ENCODE measurements at regions not wholly inside any gene's neighbourhood (a gene's known extent, or its start where the extent isn't known, plus 50 kb on each side); places are given as distances from the start of the nearest gene placed in this dataset.

DNA sequence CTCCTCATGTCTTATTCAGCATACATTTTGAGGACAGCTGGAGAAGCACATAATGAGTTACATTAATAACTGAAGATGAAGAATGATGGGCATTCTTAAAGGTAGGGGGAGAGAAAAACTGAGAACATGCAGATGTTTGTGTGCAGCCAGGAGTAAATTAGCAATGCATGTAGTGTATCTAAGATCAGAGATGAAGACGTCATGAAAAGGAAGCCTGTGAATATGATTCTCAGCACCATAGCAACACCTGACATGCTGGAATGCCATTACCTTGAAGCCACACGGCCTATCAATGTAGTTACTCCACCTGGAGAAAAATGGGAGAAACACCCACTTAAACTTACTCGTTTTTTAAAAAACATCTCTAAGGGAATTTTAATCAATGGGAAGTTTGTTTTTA is 607.1 kb downstream of the PTPRC start:
- TF ChIP-seq, protein P1, sequence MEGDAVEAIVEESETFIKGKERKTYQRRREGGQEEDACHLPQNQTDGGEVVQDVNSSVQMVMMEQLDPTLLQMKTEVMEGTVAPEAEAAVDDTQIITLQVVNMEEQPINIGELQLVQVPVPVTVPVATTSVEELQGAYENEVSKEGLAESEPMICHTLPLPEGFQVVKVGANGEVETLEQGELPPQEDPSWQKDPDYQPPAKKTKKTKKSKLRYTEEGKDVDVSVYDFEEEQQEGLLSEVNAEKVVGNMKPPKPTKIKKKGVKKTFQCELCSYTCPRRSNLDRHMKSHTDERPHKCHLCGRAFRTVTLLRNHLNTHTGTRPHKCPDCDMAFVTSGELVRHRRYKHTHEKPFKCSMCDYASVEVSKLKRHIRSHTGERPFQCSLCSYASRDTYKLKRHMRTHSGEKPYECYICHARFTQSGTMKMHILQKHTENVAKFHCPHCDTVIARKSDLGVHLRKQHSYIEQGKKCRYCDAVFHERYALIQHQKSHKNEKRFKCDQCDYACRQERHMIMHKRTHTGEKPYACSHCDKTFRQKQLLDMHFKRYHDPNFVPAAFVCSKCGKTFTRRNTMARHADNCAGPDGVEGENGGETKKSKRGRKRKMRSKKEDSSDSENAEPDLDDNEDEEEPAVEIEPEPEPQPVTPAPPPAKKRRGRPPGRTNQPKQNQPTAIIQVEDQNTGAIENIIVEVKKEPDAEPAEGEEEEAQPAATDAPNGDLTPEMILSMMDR (IDR thresholded peaks at IDR 0.05), result no peak
- TF ChIP-seq POLR2A (IDR thresholded peaks at IDR 0.05), result no peak

Measured in thyroid gland (tissue), 4 donors.